Kidney epithelial cell (primary cell): ENCODE measurements at regions not wholly inside any gene's neighbourhood (a gene's known extent, or its start where the extent isn't known, plus 50 kb on each side); places are given as distances from the start of the nearest gene placed in this dataset.

Source experiments
- DNase-seq: peaks from one replicate; pipeline ENCODE4 v3.0.0-alpha.2; 2010; ENCODE audit warnings: low read depth
- H3K27me3 ChIP-seq: 2 replicates; pipeline ENCODE4 v1.6.0; 2011; ENCODE audit warnings: low read length; ENCODE audit not compliant: control insufficient read depth, insufficient read depth
- H3K36me3 ChIP-seq: 2 replicates; pipeline ENCODE4 v1.5.1; 2011; ENCODE audit warnings: low read length; ENCODE audit not compliant: control insufficient read depth, insufficient read depth
- H3K4me3 ChIP-seq: 2 replicates; pipeline ENCODE4 v1.5.1; 2011; ENCODE audit warnings: low read depth, mild to moderate bottlenecking, control low read depth, low read length
- TF ChIP-seq, protein P1 (sequence below): IDR thresholded peaks from 2 replicates; pipeline ENCODE4 v1.5.1; 2011; ENCODE audit warnings: mild to moderate bottlenecking, moderate library complexity, low read length, control low read depth, inconsistent platforms; ENCODE audit not compliant: insufficient read depth, poor library complexity, severe bottlenecking

DNA sequence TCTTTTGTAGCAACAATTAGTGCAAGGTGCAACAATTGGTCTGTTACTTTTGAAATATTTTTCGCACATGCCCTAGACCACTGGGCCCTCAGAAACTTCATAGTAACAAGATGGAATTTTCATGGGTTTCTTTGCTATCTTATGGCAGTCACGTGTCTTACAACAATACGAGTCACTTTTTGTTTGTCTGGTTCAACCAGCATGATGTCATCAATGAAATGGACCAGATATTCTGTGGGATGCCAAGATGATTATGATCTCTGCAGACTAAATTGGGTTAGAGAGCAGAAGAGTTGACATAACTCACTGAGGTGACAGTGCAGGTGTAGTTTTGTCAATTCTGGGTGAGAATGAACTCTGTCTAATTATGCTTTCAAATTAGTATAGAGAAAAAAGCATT lies 239.6 kb upstream of the RIOK2 start:
- TF ChIP-seq, protein P1, sequence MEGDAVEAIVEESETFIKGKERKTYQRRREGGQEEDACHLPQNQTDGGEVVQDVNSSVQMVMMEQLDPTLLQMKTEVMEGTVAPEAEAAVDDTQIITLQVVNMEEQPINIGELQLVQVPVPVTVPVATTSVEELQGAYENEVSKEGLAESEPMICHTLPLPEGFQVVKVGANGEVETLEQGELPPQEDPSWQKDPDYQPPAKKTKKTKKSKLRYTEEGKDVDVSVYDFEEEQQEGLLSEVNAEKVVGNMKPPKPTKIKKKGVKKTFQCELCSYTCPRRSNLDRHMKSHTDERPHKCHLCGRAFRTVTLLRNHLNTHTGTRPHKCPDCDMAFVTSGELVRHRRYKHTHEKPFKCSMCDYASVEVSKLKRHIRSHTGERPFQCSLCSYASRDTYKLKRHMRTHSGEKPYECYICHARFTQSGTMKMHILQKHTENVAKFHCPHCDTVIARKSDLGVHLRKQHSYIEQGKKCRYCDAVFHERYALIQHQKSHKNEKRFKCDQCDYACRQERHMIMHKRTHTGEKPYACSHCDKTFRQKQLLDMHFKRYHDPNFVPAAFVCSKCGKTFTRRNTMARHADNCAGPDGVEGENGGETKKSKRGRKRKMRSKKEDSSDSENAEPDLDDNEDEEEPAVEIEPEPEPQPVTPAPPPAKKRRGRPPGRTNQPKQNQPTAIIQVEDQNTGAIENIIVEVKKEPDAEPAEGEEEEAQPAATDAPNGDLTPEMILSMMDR = no peak
- DNase-seq = no peak
- H3K27me3 ChIP-seq = no peaks in the 10 kb centered on the region

DNA sequence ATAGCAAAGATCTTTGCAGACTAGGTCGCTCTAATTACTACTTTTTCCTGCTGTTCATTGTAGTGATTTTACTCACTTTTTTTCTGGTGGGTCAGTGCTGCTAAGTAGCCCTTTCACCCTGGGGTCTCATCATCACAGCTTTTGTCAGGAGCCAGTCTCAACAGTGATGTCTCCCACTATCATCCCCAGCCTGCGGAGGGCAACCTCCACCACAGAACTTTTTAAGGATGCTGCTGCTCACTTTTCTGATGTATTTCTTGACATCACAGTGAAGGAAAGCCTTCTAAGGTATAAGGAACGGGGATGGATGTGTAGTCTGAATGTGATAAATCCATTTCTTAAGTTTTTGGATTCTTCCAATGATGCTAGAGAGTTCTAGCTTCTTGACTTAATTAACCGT lies 242.5 kb upstream of the RIOK2 start:
- DNase-seq = no peak
- H3K36me3 ChIP-seq = no peaks in the 10 kb centered on the region
- TF ChIP-seq, protein P1 = peak; percentile 19
- no peak overlapping the region for H3K4me3 ChIP-seq
- no peaks in the 10 kb centered on the region for H3K27me3 ChIP-seq

More for the DNA sequence above, 239.6 kb upstream of the RIOK2 start:
- Histone ChIP-seq H3K4me3 (no peak overlapping the region), H3K36me3 (no peaks in the 10 kb centered on the region)

DNA sequence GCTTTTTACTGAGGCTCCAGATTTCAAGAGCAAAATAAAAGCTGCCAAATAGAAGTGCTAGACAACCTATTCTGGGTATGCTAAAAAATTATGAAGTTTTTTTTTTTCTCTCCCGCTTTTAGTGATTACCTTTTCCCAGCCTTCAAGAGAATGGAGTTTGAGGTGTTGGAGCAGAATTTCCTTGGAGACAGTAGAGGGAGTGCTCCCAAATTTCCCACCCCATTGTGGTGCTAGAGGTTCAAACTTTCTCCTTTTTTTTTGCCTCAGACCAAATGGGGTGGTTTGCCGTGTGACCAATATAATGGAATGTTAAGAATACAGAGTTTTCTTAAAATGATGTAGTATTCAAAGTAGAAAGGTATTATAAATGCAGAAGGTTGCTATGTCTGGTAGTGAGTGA lies 244.2 kb upstream of the RIOK2 start:
- H3K27me3 ChIP-seq = no peaks in the 10 kb centered on the region
- H3K4me3 ChIP-seq = no peak overlapping the region
- no peak for DNase-seq
- TF ChIP-seq, protein P1 = no peak
- H3K36me3 ChIP-seq = no peaks in the 10 kb centered on the region

DNA sequence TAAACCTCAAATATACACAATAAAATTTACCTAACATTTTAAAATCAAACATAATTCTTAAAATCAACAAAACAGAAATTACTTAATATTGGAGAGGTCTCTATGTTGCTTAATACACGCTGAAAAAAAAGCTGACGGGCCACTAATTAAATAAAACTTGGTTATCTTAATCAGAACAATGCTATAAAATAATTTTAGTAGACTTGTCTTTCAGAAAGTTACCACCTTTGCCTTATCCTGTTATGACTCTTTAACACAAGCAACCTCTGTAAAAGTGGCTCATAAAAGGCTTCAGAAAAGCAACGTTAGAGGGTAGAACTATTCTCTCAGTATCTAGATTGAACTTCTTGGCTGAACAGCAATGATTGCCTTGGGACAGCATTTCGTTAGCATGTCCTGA lies 251.0 kb upstream of the RIOK2 start:
- no peak for DNase-seq
- TF ChIP-seq, protein P1 = no peak
- H3K4me3 ChIP-seq = no peak overlapping the region
- H3K36me3 ChIP-seq = no peaks in the 10 kb centered on the region
- no peaks in the 10 kb centered on the region for H3K27me3 ChIP-seq

DNA sequence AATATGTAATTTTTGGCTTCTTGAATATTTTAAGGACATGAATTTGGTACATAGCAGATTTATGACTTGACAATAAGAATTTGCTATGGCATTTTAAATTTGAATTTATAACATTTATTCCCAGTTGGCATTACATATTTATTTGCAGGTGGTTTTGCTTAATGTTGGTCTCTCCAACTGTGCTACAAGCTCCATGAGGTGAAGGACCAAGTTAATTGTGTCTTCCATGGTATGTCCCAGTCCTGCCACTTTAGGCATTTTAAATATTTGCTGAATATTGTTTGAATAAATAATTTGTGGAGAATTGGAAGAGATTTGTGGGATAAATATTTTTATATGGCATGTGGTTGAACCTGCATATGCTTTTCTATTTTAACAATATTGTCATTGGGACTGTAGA lies 253.4 kb upstream of the RIOK2 start:
- Histone ChIP-seq H3K4me3 (no peak overlapping the region), H3K36me3 (no peaks in the 10 kb centered on the region), H3K27me3 (no peaks in the 10 kb centered on the region)
- no peak for DNase-seq
- TF ChIP-seq, protein P1 = no peak

DNA sequence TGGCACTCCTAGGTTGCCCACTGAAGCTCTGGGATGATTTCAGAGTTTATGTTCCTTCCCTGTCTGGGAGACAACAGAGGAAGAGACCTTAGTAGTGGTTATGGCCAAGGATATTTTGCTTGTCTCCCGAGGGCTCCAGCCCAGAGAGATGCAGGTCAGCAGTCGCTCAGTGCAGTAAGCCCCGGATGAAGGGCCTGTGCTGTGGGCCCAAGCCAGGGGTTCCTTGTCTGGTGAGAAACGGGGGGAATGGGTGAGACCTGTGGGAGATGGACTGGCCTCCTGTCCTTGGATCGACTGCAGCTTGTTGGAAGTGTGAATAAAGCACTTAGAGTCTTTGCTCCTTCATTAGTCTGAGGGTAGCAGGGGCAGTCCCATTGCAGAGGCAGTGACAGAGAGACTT lies 260.7 kb upstream of the RIOK2 start:
- Histone ChIP-seq H3K36me3 (no peaks in the 10 kb centered on the region), H3K27me3 (no peaks in the 10 kb centered on the region), H3K4me3 (no peak overlapping the region)
- TF ChIP-seq, protein P1 = no peak
- DNase-seq = no peak
